ENCODE measurements at regions not wholly inside any gene's neighbourhood (a gene's known extent, or its start where the extent isn't known, plus 50 kb on each side); places are given as distances from the start of the nearest gene placed in this dataset.

DNA sequence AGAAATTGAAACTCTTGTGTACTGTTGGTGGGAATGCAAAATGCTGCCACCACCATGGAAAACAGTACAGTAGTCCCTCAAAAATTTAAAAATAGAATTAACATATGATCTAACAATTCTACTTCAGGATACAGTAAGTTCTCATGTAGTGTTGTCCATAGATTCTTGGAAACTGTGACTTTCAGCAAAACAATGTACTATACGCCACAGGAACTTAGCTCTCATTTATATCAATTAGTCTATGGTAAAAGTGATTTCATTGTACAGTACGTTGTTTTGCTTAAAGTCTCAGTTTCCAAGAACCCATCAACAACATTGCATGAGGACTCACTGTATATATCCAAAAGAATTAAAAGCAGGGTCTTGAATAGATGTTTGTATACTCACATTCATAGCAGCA, 233.5 kb upstream of the GAS1 start (continued):
- TF ChIP-seq, protein P1, sequence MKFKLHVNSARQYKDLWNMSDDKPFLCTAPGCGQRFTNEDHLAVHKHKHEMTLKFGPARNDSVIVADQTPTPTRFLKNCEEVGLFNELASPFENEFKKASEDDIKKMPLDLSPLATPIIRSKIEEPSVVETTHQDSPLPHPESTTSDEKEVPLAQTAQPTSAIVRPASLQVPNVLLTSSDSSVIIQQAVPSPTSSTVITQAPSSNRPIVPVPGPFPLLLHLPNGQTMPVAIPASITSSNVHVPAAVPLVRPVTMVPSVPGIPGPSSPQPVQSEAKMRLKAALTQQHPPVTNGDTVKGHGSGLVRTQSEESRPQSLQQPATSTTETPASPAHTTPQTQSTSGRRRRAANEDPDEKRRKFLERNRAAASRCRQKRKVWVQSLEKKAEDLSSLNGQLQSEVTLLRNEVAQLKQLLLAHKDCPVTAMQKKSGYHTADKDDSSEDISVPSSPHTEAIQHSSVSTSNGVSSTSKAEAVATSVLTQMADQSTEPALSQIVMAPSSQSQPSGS (IDR thresholded peaks at IDR 0.05; ENCODE audit: low read length): no peak
- TF ChIP-seq SRF (IDR thresholded peaks at IDR 0.05; ENCODE audit: low read depth, low read length) (no peak), CTBP2 (IDR thresholded peaks at IDR 0.05; ENCODE audit: borderline replicate concordance, insufficient read depth, insufficient read length, low read length) (no peak)
